Natural killer cell (primary cell): ENCODE measurements at regions not wholly inside any gene's neighbourhood (a gene's known extent, or its start where the extent isn't known, plus 50 kb on each side); places are given as distances from the start of the nearest gene placed in this dataset.

Experiments
- ATAC-seq, 3 donors: fragments of 150-1000 bp in 2 of 3; fragments of 200-7000 bp in 1 of 3; cut with Tn5 transposase; 1 replicate in 1 of 3; 2 replicates in 2 of 3; pipeline ENCODE4 v1.10.0; 2021; ENCODE audit warnings: mild to moderate bottlenecking in 2 of 3, moderate library complexity in 2 of 3
- DNase-seq, 2 donors: peaks; one replicate each; pipeline versions ENCODE4 v3.0.0 to v3.0.0-alpha.2; 2013 to 2021; ENCODE audit warnings: mixed read lengths in 1 of 2
- H3K27ac ChIP-seq: one replicate; pipeline ENCODE4 v1.5.1; 2013; ENCODE audit warnings: mild to moderate bottlenecking, low read length
- H3K27me3 ChIP-seq: one replicate; pipeline ENCODE4 v1.6.1; 2013; ENCODE audit warnings: low read length; ENCODE audit not compliant: control insufficient read depth, insufficient read depth
- H3K36me3 ChIP-seq: one replicate; pipeline ENCODE4 v1.6.1; 2013; ENCODE audit warnings: low read length; ENCODE audit not compliant: control insufficient read depth, insufficient read depth
- H3K4me1 ChIP-seq: one replicate; pipeline ENCODE4 v1.6.1; 2013; ENCODE audit warnings: low read length; ENCODE audit not compliant: control insufficient read depth, insufficient read depth
- H3K4me3 ChIP-seq: one replicate; pipeline ENCODE4 v1.5.1; 2013; ENCODE audit warnings: low read length
- H3K9me3 ChIP-seq: one replicate; pipeline ENCODE4 v1.6.1; 2013; ENCODE audit warnings: low read length; ENCODE audit not compliant: control insufficient read depth, insufficient read depth
- H3K27ac Mint-ChIP-seq, 2 donors: one replicate each; pipeline ENCODE4 v1.8.0; 2022; ENCODE audit warnings: mild to moderate bottlenecking in 2 of 2, mixed read lengths in 2 of 2, moderate library complexity in 1 of 2
- H3K27me3 Mint-ChIP-seq, 2 donors: one replicate each; pipeline ENCODE4 v1.8.0; 2022; ENCODE audit warnings: low read depth in 2 of 2, mixed read lengths in 2 of 2
- H3K36me3 Mint-ChIP-seq: one replicate; pipeline ENCODE4 v1.8.0; 2022; ENCODE audit warnings: mixed read lengths
- H3K4me1 Mint-ChIP-seq, 2 donors: one replicate each; pipeline ENCODE4 v1.8.0; 2022; ENCODE audit warnings: mixed read lengths in 2 of 2
- H3K4me3 Mint-ChIP-seq: one replicate; pipeline ENCODE4 v1.8.0; 2022; ENCODE audit warnings: mild to moderate bottlenecking, moderate library complexity, mixed read lengths
- H3K9me3 Mint-ChIP-seq, 2 donors: one replicate each; pipeline ENCODE4 v1.8.0; 2022; ENCODE audit warnings: mixed read lengths in 2 of 2
- WGBS: methylation state at CpG from one replicate; pipeline ENCODE4 v1.1.7; 2013; ENCODE audit warnings: missing lambda C conversion rate; ENCODE audit not compliant: insufficient coverage; 5-methylcytosine and 5-hydroxymethylcytosine counted together
- intact Hi-C: fragments of 100-400 bp; cut with micrococcal nuclease; formaldehyde crosslinking; loops from one replicate; pipeline ENCODE4 v1.14.2; 2022
- TF ChIP-seq, protein P1 (sequence below): fragments of 200-600 bp; IDR thresholded peaks from one replicate; pipeline ENCODE4 v1.8.0; 2022; ENCODE audit warnings: antibody characterized with exemption

- ATAC-seq (no peak), DNase-seq (no peak)
- peak overlapping the region; percentile 44 for H3K27ac ChIP-seq
- Mint-ChIP-seq H3K9me3 (no peaks in the 10 kb centered on the region), H3K4me1 (peaks cover 32 to 55% of the 10 kb centered on the region in 2 donors), H3K36me3 (no peaks in the 10 kb centered on the region), H3K27ac (peak overlapping the region; percentile 41 to 82), H3K4me3 (peak overlapping the region; percentile 81), H3K27me3 (peaks cover 0 to 2% of the 10 kb centered on the region in 2 donors)
- H3K4me3 ChIP-seq: no peak overlapping the region
- intact Hi-C loops: loop anchor here (5.0 kb wide), 1 partner anchor 39 kb away; no protein-coding TSS in a partner anchor
- no peaks in the 10 kb centered on the region for H3K27me3 ChIP-seq
- no peaks in the 10 kb centered on the region for H3K9me3 ChIP-seq
- WGBS: 76% methylated on average over 20 of the region's 20 CpGs
- H3K4me1 ChIP-seq: peaks cover 57% of the 10 kb centered on the region
- no peaks in the 10 kb centered on the region for H3K36me3 ChIP-seq
- TF ChIP-seq, protein P1, sequence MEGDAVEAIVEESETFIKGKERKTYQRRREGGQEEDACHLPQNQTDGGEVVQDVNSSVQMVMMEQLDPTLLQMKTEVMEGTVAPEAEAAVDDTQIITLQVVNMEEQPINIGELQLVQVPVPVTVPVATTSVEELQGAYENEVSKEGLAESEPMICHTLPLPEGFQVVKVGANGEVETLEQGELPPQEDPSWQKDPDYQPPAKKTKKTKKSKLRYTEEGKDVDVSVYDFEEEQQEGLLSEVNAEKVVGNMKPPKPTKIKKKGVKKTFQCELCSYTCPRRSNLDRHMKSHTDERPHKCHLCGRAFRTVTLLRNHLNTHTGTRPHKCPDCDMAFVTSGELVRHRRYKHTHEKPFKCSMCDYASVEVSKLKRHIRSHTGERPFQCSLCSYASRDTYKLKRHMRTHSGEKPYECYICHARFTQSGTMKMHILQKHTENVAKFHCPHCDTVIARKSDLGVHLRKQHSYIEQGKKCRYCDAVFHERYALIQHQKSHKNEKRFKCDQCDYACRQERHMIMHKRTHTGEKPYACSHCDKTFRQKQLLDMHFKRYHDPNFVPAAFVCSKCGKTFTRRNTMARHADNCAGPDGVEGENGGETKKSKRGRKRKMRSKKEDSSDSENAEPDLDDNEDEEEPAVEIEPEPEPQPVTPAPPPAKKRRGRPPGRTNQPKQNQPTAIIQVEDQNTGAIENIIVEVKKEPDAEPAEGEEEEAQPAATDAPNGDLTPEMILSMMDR: no peak
Measured at GRCh38 chr17:77371117-77371887, 230.5 kb downstream of the SEC14L1 start.

DNA sequence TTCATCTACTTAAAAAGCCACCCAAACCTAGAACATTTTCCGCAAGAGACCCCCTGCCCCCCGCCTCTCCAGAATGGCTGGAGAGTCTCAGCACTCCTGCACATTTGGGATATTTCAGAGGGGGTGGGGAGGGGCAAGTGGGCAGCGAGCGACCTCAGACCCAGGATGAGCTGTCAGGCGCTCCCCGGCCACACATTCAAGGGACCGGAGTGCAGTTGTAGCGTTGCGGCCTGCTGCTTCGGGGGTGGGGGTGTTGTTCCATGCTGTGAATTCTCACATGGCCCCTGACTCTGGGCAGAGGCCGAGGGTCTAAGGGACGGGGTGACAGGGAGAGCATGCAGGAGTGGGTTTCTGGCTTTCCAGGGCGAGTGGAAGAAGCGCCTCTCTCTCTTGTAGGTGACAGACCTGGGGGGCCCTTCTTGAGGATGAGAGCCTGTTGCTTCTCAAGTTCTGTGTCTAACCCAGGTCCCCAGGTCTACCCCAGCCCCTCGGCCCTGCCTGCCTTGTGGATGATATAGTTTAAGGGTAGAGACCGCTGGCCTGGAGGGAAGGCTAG, 231.2 kb downstream of the SEC14L1 start:
- Histone ChIP-seq H3K4me1 (peaks cover 57% of the 10 kb centered on the region), H3K27ac (peak overlapping the region; percentile 44), H3K4me3 (peak overlapping the region; percentile 72), H3K9me3 (no peaks in the 10 kb centered on the region), H3K27me3 (no peaks in the 10 kb centered on the region), H3K36me3 (peaks cover 4% of the 10 kb centered on the region)
- H3K27me3 Mint-ChIP-seq: peaks cover 0 to 2% of the 10 kb centered on the region in 2 donors
- no peaks in the 10 kb centered on the region for H3K36me3 Mint-ChIP-seq
- no peak for DNase-seq
- no peak for ATAC-seq
- no peaks in the 10 kb centered on the region for H3K9me3 Mint-ChIP-seq
- H3K4me1 Mint-ChIP-seq: peaks cover 39 to 56% of the 10 kb centered on the region in 2 donors
- peak overlapping the region; percentile 72 to 82 for H3K27ac Mint-ChIP-seq
- 60% methylated on average over 15 of the region's 16 CpGs for WGBS
- TF ChIP-seq, protein P1: no peak
- H3K4me3 Mint-ChIP-seq: peak overlapping the region; percentile 81
- intact Hi-C loops: loop anchor here (2.0 to 5.0 kb wide), 3 partner anchors 29 to 40 kb away; no protein-coding TSS in a partner anchor

- Histone ChIP-seq H3K9me3 (no peaks in the 10 kb centered on the region), H3K4me1 (peaks cover 60% of the 10 kb centered on the region), H3K27me3 (no peaks in the 10 kb centered on the region), H3K27ac (peak overlapping the region; percentile 44), H3K36me3 (peaks cover 8% of the 10 kb centered on the region), H3K4me3 (peak overlapping the region; percentile 72)
- H3K9me3 Mint-ChIP-seq: no peaks in the 10 kb centered on the region
- TF ChIP-seq, protein P1: no peak
- DNase-seq: peak; percentile 75 to 76
- H3K36me3 Mint-ChIP-seq: no peaks in the 10 kb centered on the region
- WGBS: 1% methylated on average over 62 of the region's 64 CpGs
- peaks cover 43 to 58% of the 10 kb centered on the region in 2 donors for H3K4me1 Mint-ChIP-seq
- H3K27me3 Mint-ChIP-seq: peaks cover 0 to 2% of the 10 kb centered on the region in 2 donors
- intact Hi-C loops: loop anchor here (2.0 to 5.0 kb wide), 3 partner anchors 28 to 40 kb away; no protein-coding TSS in a partner anchor
- peak overlapping the region; percentile 72 to 82 for H3K27ac Mint-ChIP-seq
- peak; percentile 54 to 71 (median 66) for ATAC-seq
- H3K4me3 Mint-ChIP-seq: peak overlapping the region; percentile 81
Measured at GRCh38 chr17:77372444-77373298, 231.9 kb downstream of the SEC14L1 start.
